RPMI8226 (cell line): ENCODE measurements at regions not wholly inside any gene's neighbourhood (a gene's known extent, or its start where the extent isn't known, plus 50 kb on each side); places are given as distances from the start of the nearest gene placed in this dataset.

Source experiments
- DNase-seq: peaks from one replicate; pipeline ENCODE4 v3.0.0-alpha.2; 2015

DNA sequence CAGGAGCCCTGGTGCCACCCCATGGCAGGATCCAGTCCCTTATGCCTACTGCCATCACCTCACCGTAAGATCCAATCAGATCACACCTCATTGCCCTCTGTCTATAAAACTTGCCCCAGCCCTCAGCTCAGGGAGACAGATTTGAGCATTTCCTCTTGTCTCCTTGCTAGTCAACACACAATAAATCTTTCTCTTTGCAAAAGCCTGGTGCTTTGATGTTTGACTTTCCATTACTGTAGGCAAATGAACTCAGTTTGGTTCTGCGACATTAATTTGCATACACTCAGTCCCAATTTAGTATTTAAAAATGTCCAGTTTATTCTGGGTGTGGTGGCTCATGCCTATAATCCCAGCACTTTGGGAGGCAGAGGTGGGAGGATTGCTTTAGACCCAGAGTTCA lies 188.4 kb downstream of the AEBP2 start:
- no peak for DNase-seq

- DNase-seq: no peak
Observed at GRCh38 chr12:19630536-19630935, 191.2 kb downstream of the AEBP2 start.

GRCh38 chr12:19633194-19633593 lies 193.9 kb downstream of the AEBP2 start:
- no peak for DNase-seq

GRCh38 chr12:19633641-19634040 lies 194.3 kb downstream of the AEBP2 start:
- no peak for DNase-seq

DNA sequence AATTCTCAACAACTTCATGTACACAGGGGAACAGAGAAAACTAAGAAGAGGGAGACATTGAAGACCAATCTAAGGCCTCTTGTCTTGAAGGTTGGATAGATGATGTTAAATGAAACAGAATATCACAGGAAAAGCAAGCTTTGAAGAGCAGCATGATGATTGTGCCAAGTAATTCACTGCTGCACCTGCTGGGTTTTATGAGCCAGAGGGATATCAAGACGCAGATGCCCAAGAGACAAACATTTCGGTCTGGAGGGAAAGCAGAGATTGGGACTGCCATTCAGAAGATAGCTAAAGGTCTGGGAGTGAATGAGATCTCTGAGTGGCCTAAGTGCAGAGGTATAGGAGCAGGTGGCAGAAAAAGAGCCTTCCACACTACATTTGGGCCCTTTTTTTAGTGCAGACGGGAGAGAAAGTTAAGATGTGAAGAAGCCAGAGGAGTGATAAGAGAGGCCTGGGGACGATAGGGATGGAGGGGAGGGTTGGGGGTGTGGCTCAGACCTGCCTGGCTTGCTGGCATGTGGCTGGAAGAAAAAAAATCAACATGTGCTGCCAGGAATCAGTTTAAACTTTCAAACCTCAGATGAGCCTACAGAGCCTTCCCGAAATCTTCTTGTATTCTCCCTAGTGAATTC lies 200.6 kb downstream of the AEBP2 start:
- DNase-seq: no peak

DNA sequence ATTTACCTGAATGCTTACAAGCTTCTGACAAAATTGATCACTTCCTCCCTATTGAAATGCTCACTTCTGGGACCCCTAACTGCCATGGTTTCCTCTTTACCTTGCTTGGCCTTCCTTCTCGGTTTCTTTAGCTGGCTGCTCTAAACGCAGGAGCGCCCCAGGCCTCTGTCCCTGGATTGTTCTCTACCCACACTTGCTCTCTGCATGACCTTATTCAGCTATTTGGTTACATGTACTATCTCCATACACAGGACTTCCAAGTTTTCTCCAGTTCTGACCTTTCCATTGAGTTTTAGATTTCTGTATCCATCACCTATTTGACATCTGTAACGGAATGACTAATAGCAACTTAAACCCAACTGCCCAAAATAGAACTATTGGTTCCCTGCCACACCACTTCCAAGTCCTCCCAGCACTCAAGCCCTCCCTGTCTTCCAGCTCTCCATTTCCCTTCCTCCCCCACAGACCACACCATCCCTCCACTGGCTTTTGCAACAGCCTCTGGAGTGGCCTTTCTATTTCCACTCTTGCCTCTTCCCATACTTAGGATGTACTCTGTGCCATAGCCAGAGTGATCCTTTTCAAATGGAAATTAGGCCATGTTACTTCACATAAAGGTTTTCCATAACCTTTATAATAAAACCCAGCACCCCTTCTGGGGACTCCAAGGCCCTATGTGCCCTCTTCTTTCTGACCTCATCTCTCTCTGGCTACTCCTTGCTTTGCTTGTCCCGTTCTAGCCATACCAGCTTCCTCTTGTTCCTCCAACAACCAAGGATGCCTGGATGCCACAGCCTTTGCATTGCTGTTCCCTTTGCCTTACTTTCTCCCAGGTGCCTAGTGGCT lies 202.2 kb downstream of the AEBP2 start:
- no peak for DNase-seq

DNA sequence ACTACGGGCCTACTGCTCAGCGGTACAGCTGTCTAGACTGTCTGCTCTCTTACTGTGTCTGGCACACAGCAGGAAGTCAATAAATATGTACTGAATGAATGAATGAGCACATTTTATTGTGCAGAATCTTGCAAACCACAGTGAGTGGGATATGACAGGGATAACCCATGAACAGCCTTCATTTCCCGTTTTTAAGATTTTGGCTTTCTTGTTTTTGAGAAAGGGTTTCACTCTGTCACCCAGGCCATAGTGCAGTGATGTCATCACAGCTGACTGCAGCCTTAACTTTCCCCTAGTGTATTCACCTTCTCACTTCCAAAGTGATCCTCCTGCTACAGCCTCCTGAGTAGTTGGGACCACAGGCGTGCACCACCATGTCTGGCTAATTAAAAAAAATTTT lies 203.1 kb downstream of the AEBP2 start:
- no peak for DNase-seq

GRCh38 chr12:19643635-19644034 lies 204.3 kb downstream of the AEBP2 start:
- DNase-seq: no peak

DNA sequence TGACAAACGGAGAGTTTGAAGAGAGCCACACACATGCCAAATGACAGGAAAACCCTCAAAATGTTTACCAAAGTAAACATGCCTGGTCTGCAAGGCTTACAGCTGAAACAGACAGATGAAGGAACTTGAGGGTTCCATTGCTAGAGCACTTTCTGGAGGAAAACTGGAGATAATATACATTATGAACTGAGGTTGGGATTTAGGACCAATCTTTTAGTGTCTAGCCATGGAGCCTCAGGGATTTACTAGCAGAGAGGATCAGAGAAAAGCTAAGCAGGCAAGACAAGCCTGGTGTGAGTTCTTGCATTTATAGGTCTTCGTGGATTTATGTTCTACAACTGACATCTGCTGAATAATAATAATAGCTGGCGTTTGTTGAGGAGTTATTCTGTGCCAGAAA lies 205.3 kb downstream of the AEBP2 start:
- no peak for DNase-seq

GRCh38 chr12:19645823-19646222 lies 206.5 kb downstream of the AEBP2 start:
- no peak for DNase-seq

- DNase-seq: no peak
Observed at GRCh38 chr12:19646599-19646998, 207.3 kb downstream of the AEBP2 start.

GRCh38 chr12:19647806-19648556 lies 208.7 kb downstream of the AEBP2 start:
- no peak for DNase-seq

DNA sequence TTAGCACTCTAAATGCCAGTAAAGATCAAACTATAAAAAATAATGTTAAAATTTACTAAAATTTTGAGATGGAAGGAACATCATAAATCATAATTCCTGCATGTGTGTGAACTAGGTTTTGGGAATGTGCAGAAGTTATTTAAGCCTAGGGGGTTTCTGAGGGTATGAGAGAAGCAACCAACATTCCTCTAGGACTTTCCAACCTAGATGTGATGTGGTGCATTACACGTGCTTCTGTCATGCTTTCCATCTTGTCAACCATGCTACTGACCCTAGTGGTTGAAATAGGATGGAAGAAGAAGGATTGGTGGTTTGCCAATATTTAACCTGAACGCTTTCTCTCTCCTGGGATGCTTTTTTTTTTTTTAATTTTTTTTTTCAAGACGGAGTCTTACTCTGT lies 209.3 kb downstream of the AEBP2 start:
- DNase-seq: no peak

GRCh38 chr12:19652386-19652785 lies 213.1 kb downstream of the AEBP2 start:
- no peak for DNase-seq

GRCh38 chr12:19654650-19655376 lies 215.5 kb downstream of the AEBP2 start:
- no peak for DNase-seq

DNA sequence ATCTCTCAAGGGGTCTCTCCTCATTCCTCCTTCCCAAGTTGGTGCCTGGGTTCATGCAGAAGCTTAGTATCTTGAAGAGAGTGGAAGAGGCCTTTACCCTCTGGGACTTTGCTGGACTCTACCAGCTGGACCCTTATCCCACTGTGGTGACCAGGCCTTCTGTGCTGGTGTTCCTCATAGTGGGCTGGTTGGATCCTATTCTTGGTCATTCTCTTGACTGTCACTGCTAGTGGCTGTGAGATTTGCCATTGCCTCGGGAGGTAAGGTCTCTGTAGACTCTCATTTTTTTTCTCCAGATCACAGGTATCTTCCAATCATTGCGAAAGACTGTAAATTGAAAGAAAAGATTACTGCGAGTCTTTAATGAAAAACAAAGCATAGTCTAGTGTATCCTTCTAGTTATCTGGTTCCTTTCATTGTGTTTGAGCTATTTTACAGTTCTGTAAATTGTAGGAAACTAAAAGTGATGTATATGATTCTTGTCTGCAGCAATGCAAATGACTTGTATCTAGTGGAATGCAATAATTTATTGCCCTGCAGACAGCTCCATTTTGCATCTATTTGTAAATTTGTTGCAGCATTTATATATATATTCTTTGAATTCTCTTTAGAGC lies 217.9 kb downstream of the AEBP2 start:
- no peak for DNase-seq

DNA sequence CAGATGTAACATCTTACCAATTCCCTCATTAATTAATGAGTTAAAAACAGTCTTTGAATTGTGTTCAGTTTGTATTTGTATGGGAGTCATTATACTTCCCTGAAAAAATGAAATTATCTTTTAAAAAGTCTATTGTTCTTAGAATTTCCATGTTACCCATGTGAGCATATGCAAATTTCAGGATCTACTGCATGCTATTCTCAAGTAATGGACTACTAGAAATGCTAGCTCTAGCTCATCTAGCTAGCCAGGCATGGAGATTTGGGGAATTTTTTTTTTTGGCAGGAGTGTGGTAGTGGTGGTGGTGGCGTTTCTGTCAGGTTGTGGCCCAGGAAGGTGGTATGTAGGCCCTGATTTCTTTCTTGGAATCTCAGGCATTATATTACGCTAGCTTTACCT lies 218.4 kb downstream of the AEBP2 start:
- DNase-seq: no peak

- DNase-seq: no peak
Observed at GRCh38 chr12:19659086-19659485, 219.8 kb downstream of the AEBP2 start.

DNA sequence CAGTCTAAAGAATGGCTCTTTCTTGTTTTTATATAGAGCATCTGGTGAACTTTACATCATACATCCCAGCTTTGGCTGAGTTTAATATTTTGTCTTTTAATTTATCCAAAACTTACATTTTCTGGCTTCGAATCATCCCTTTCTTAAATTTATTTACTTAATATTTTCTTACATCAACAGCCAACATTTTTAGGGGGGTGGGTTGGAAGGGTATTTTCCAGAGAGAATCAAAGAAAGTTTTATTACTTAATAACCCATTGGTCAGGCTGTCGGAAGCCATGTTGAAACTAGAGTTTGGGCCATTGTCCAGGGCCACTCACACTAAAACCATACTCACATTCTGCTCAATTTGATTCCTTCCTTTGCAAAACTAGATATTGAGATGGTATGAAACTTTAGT lies 220.2 kb downstream of the AEBP2 start:
- DNase-seq: no peak

GRCh38 chr12:19665121-19665900 lies 226.0 kb downstream of the AEBP2 start:
- DNase-seq: no peak

DNA sequence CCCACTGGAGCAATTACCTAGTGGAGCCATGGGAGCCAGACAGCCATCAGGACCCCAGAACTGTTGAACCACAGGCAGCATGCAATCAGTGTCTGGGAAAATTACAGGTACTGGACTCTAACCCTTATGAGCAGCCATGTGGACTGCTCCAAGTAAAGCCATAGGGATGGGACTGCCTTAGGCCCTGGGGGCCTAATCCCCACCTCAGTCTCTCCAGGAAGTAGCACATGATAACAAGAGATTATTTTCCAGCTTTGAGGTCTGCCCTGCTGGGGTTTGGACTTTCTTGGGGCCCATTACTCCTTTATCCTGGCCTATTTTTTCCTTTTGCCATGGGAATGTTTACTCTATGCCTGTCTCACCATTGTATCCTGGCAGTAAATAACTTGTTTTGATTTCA lies 226.8 kb downstream of the AEBP2 start:
- no peak for DNase-seq

DNA sequence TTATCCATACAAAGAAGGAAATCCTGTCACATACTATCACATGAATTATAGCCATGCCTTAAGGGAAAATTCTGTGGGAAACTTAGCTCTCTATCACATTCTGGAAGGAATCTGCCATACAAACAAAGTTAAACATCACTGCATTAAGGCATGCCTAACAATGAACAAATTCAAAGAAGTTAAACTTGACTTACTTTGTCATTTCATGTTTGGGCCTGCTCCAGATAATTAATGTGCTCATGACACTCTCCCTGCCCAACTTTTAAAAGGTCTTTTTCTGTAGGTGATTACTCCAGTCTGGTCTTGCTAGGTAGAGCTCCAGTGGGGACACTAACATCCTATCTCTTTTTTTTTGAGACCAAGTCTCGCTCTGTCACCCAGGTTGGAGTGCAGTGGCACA lies 230.5 kb downstream of the AEBP2 start:
- no peak for DNase-seq
